ENCODE measurements at regions not wholly inside any gene's neighbourhood (a gene's known extent, or its start where the extent isn't known, plus 50 kb on each side); places are given as distances from the start of the nearest gene placed in this dataset.

DNA sequence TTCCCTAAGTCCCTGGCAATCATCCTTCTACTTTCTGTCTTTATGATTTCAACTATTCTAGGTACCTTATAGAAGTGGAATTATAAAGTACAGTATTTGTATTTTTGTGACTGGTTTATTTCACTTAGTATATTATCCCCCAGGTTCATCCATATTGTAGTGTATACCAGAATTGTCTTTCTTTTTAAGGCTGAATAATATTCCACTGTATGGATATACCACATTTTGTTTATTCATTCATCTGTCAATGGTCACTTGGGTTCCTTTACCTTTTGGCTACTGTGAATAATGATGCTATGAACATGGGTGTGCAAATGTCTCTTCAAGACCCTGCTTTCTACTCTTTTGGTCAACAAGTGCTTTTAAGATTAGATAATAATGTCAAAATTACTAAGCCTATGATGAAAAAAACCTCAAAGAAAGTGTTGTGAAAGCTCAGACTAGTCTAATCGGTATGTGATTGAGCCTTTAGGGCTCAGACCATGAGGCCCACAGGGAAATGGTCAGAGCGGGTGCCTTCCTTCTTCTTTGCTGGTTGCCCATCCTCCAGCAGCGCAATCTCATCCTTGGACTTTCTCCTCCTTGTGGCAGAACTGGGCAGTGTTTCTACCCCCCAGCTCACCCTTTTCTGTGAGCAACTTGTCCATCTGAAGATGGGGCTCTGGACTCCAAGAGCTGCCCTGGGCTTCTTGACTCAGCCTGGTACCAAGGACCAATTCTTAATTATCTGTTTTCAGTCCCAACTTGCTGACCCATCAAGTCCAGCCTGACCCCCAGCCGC is 105.4 kb downstream of the TTC8 start:
- no peaks in the 10 kb centered on the region for H3K4me1 ChIP-seq (ENCODE audit: insufficient read depth, low read length)
- H3K9ac ChIP-seq (ENCODE audit: low read depth, low read length), result no peak overlapping the region
- no peaks in the 10 kb centered on the region for H3K36me3 ChIP-seq (ENCODE audit: insufficient read depth, low read length)

DNA sequence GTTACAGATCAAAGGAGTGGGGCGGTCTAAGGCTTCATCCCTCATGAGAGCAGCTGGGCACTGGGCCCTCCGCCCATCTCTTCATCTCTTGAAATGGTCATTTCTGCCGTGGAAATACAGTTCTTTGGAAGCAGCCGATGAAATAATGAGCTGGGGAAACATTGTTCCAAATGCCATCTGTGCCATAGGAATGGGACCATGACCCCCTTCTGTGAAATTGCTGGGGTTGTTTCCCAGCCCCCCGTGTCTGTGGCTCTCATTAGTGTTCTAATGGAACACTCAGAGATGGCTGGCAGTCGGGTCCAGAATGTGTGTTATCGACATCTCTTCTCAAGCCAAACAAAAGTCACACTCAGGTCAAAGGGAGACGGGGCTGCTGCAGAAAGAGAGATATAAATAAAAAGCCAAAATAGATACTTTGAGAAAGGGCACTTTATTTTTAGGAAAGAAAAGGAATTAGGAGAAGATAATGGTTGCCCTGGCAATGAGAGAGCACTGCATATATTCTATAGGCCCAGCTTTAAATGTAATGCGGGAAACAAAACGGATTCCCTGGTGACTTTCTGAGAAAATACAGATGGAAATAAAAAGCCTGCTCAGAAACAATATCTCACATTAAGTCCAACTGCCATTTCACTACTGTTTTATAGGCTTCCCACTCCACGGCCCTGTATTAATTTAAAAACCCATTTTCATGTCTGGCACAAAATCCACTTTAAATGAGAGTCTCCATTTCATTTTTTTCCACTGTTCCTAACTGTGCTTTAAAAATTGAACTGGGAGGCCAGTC is 107.1 kb downstream of the TTC8 start:
- no peaks in the 10 kb centered on the region for H3K9me3 ChIP-seq (ENCODE audit: control insufficient read depth, insufficient read depth, low read length)

More for the DNA sequence above, 105.4 kb downstream of the TTC8 start:
- no peaks in the 10 kb centered on the region for H3K9me3 ChIP-seq (ENCODE audit: control insufficient read depth, insufficient read depth, low read length)

DNA sequence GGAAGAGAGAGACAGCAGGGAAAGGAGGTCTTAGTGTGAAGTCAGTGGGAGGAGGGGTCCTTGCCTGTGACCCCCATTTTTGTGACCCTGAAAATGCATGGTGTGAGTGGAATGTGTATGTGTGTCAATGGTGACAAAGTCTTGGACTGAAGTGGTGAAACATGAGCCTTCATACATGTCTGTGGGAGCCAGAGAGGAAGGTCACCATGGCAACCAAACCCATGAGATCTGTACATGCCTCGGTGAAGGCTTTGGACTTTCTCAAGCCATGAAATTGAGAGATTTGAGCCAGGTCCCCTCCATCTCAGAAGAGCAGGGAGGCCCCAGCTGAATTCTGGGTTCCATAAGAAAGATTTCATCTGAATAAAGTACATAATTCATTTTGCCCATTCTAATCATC is 108.7 kb downstream of the TTC8 start:
- Histone ChIP-seq H3K4me1 (ENCODE audit: insufficient read depth, low read length) (no peaks in the 10 kb centered on the region), H3K36me3 (ENCODE audit: insufficient read depth, low read length) (no peaks in the 10 kb centered on the region), H3K9ac (ENCODE audit: low read depth, low read length) (no peak overlapping the region), H3K9me3 (ENCODE audit: control insufficient read depth, insufficient read depth, low read length) (no peaks in the 10 kb centered on the region)

More for the DNA sequence above, 107.1 kb downstream of the TTC8 start:
- Histone ChIP-seq H3K4me1 (ENCODE audit: insufficient read depth, low read length) (no peaks in the 10 kb centered on the region), H3K36me3 (ENCODE audit: insufficient read depth, low read length) (no peaks in the 10 kb centered on the region), H3K9ac (ENCODE audit: low read depth, low read length) (no peak overlapping the region)

DNA sequence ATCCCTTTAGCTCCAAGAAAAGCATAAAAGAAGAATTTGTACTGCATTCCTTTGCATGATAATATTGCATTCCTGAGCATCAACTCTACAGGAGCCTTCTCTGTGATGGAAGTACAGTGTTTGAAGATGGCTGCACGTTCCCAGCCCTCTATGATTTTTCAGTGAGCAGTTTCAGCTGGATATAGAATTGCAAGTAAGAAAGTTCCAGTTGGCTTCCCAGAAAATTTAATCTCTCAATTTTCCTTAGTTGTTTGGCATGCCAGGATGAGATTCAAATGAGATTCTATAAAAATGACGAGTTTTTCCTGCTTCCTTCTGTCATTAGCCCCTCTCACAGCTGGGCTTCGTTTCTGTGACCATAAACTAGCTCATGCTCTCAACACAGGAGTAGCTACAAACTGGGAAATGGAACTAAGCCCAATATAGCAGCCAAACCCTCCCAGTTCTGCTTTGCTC is 109.9 kb downstream of the TTC8 start:
- Histone ChIP-seq H3K36me3 (ENCODE audit: insufficient read depth, low read length) (no peaks in the 10 kb centered on the region), H3K4me1 (ENCODE audit: insufficient read depth, low read length) (no peaks in the 10 kb centered on the region), H3K9me3 (ENCODE audit: control insufficient read depth, insufficient read depth, low read length) (no peaks in the 10 kb centered on the region), H3K9ac (ENCODE audit: low read depth, low read length) (no peak overlapping the region)

DNA sequence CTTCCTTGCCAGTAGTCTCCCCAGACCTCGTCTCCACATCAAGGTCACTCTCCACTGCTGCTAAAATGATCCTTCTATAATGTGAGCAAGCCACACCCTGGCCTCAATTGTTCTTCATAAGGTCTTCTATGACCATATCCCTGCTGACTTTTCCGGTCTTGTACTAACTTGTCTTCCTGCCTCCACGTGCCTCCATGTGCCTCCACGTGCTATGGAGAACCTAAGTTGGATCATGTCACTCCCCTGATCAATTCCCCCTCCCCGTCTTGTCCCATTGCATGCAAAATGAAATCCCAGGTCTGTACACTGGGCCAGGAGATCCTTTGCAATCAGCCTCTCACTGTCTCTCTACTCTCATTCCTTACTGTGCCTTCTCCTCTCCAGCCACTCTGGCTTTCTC is 110.6 kb downstream of the TTC8 start:
- Histone ChIP-seq H3K9me3 (ENCODE audit: control insufficient read depth, insufficient read depth, low read length) (no peaks in the 10 kb centered on the region), H3K4me1 (ENCODE audit: insufficient read depth, low read length) (no peaks in the 10 kb centered on the region), H3K36me3 (ENCODE audit: insufficient read depth, low read length) (no peaks in the 10 kb centered on the region), H3K9ac (ENCODE audit: low read depth, low read length) (no peak overlapping the region)

DNA sequence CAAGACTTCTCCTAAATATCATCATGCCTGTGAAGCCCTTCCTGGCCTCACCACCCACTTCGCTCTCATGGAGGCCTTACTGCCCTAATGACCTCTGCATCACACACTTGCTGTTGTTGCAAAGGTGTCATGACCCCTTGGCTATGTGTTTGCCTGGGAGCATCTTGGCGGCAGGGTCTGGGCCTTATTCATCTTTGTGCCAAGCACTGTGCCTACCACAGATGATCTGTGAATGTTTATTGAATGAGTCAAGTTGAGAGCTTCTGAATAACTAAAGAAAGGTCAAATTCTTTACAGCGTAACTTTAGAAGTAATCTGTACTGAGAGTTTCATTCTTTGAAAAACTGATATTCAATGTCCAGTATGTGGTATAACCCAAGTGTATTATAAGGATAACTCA is 113.3 kb downstream of the TTC8 start:
- H3K36me3 ChIP-seq (ENCODE audit: insufficient read depth, low read length), result no peaks in the 10 kb centered on the region
- H3K9ac ChIP-seq (ENCODE audit: low read depth, low read length), result no peak overlapping the region
- no peaks in the 10 kb centered on the region for H3K4me1 ChIP-seq (ENCODE audit: insufficient read depth, low read length)
- no peaks in the 10 kb centered on the region for H3K9me3 ChIP-seq (ENCODE audit: control insufficient read depth, insufficient read depth, low read length)

DNA sequence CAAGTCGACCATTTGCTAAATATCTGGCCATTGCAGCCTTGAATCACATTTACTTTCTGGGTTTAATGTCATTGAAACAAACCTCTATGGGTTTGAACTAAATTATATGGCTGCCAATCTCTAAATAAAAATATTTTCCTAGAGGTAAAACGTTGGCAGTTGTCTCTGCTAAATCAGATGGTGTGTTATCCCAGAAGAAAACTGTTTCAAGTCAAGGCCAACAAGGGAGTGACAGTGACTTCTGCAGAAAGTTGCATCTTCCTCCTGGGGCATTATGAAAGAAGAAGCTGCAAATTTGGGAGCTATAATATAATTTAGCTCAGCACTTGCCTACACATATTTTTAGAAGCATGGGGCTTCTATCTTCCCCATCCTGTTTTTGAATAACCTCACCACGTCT is 116.2 kb downstream of the TTC8 start:
- H3K36me3 ChIP-seq (ENCODE audit: insufficient read depth, low read length), result no peaks in the 10 kb centered on the region
- H3K9ac ChIP-seq (ENCODE audit: low read depth, low read length), result no peak overlapping the region
- no peaks in the 10 kb centered on the region for H3K9me3 ChIP-seq (ENCODE audit: control insufficient read depth, insufficient read depth, low read length)
- H3K4me1 ChIP-seq (ENCODE audit: insufficient read depth, low read length), result no peaks in the 10 kb centered on the region

DNA sequence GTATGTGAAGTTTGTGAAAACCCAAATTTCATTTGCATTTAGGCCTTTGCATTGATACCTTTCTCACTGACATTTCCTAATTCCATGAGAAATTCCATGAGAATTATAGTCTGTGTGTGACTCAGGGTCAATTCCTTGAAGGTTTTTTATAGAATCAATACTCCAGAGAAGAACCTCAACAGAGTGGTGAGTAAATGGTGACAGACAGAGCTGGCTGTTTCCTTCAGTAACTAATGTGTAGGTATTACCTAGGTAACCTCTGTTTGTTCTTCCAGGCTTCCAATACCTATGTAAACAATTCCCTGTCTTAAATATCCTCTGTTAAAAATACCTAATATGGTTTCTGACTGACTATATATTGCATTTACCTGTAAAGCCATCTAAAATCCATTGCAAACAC is 117.0 kb downstream of the TTC8 start:
- Histone ChIP-seq H3K9me3 (ENCODE audit: control insufficient read depth, insufficient read depth, low read length) (no peaks in the 10 kb centered on the region), H3K9ac (ENCODE audit: low read depth, low read length) (no peak overlapping the region), H3K4me1 (ENCODE audit: insufficient read depth, low read length) (no peaks in the 10 kb centered on the region), H3K36me3 (ENCODE audit: insufficient read depth, low read length) (no peaks in the 10 kb centered on the region)

DNA sequence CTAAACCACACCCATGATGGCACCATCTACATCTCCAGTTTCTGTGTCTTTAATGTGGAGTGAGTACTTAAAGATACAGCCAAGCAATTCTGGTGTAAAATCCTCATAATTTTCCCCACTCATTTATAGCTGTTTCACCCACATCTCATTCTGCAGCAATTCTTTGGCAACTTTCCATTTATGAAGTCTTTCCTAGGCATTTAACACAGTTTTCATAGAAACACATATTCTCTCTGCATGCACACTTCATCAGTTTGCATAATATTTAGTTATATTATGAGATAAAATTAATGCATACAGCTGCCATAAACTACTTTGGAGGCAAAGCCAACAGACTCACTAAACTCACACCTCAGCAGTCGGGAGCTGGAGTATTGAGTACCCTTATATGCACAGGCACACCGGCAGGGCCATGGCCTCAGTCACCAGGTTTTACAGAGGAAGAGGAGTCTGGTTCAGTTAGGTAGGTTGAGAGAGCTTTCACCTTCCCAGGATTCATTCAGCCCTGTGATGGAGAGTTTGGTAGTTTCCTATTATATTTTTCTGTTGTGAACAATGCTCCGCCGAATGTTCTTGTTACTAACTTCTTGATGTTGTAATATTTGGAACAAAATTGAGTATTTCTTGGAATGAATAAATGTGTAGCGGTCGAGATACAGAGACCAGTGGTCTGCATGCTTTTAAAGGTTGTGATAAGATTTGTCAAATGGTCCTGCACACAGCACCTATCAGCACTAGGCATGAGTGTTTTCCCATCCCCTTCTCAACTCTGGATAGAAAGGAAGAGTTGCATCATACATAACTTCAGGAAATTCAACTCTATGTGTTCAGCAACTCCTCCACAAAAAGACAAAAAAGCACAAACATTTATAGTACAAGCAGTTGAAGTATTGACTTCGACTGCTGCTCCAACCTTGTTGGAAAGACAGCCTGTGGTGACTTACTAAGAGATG is 123.5 kb downstream of the TTC8 start:
- H3K9ac ChIP-seq (ENCODE audit: low read depth, low read length), result no peak overlapping the region
- no peaks in the 10 kb centered on the region for H3K4me1 ChIP-seq (ENCODE audit: insufficient read depth, low read length)
- H3K36me3 ChIP-seq (ENCODE audit: insufficient read depth, low read length), result no peaks in the 10 kb centered on the region
- H3K9me3 ChIP-seq (ENCODE audit: control insufficient read depth, insufficient read depth, low read length), result peaks cover 12% of the 10 kb centered on the region

DNA sequence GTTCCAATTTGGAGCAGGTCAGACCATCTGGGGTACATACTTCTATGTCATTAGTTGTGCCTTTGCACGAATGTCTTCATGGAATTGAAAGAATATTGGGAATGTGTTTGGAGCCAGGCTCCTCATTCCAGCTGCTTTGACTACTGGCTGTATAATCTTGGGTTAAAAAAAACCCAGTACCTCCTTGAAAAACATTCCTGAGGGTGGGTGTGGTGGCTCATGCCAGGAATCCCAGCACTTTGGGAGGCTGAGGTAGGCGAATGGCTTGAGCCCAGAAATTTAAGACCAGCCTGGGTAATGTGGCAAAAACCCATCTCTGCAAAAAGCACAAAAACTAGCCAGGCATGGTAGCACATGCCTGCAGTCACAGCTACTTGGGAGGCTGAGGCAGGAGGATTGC is 125.6 kb downstream of the TTC8 start:
- Histone ChIP-seq H3K36me3 (ENCODE audit: insufficient read depth, low read length) (no peaks in the 10 kb centered on the region), H3K9me3 (ENCODE audit: control insufficient read depth, insufficient read depth, low read length) (peaks cover 15% of the 10 kb centered on the region), H3K4me1 (ENCODE audit: insufficient read depth, low read length) (no peaks in the 10 kb centered on the region), H3K9ac (ENCODE audit: low read depth, low read length) (no peak overlapping the region)

DNA sequence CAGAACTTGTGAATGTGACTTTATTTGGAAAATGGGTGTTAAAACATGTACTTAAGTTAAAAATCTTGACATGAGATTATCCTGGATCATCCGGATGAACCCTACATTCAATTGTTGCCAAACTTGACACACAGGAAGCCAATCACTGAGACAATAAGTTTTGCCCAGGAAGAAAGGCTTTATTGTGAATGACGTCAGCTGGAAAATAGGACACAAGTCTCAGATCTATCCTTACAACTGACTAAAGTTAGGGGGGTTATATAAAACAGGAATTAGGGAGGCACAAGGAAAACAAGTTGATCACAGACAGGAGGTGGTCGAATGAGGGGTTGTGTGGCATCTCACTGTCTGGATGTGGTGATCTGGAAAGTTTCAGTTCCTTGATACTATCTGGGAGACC is 126.9 kb downstream of the TTC8 start:
- Histone ChIP-seq H3K9ac (ENCODE audit: low read depth, low read length) (no peak overlapping the region), H3K36me3 (ENCODE audit: insufficient read depth, low read length) (no peaks in the 10 kb centered on the region), H3K4me1 (ENCODE audit: insufficient read depth, low read length) (no peaks in the 10 kb centered on the region), H3K9me3 (ENCODE audit: control insufficient read depth, insufficient read depth, low read length) (peaks cover 15% of the 10 kb centered on the region)

DNA sequence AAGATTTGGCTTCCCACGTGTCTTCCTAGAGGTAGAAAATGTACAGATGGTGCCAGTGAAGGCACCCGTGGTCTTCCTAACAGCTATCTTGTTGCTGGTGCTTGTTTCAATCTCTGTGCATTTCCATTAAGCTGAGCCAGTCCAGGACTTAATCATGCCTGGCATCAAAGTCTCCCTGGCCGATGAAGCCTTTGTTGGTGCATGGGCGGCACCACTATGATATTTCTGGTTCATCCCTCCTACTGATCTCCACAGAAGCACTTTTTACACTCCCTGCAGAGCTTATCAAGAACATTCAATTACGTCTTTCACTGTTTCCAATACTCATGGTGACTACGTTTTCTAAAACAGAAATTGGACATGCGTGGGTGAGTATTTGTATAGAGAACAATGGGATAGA is 128.4 kb downstream of the TTC8 start:
- Histone ChIP-seq H3K9ac (ENCODE audit: low read depth, low read length) (no peak overlapping the region), H3K4me1 (ENCODE audit: insufficient read depth, low read length) (no peaks in the 10 kb centered on the region), H3K36me3 (ENCODE audit: insufficient read depth, low read length) (no peaks in the 10 kb centered on the region), H3K9me3 (ENCODE audit: control insufficient read depth, insufficient read depth, low read length) (peaks cover 15% of the 10 kb centered on the region)

DNA sequence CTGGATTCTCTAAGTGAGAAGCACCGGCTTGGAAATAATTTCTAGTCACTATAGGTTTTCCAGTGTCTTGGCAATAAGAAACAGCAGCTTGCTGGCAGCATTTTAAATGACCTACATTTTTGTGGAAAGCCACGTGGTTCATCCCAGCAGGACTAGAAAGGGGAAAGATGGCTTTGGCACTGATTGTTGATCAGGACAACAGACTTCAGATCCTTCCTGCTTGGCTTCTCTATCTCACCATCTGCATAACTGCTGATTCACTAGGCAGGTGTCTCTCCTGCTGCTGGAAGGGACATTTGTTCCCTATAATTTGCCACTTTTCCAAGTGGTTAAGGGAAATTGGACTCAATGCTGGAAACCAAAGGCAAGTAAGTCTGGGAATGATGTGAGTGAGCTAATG is 131.0 kb downstream of the TTC8 start:
- Histone ChIP-seq H3K9me3 (ENCODE audit: control insufficient read depth, insufficient read depth, low read length) (peaks cover 15% of the 10 kb centered on the region), H3K9ac (ENCODE audit: low read depth, low read length) (no peak overlapping the region), H3K36me3 (ENCODE audit: insufficient read depth, low read length) (no peaks in the 10 kb centered on the region), H3K4me1 (ENCODE audit: insufficient read depth, low read length) (no peaks in the 10 kb centered on the region)

DNA sequence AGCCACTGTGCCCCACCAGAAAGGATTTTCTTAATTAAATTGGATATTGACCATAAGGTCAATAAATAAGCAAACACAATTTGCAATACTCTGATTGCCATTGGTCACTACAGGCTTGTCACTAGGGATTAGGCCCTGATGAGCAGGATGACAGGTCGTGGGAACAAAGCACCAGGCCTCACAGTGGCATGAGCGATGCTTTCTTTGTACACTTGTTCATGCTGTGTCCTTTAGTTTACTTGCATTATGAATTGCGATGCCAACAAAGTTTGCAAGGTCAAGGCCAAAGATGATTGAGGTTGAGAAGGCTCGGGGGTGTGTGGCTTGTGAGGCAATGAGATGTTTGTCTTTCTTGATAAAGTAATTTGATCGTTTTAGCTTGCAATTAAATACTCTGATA is 136.0 kb downstream of the TTC8 start:
- Histone ChIP-seq H3K9ac (ENCODE audit: low read depth, low read length) (no peak overlapping the region), H3K9me3 (ENCODE audit: control insufficient read depth, insufficient read depth, low read length) (no peaks in the 10 kb centered on the region), H3K36me3 (ENCODE audit: insufficient read depth, low read length) (no peaks in the 10 kb centered on the region), H3K4me1 (ENCODE audit: insufficient read depth, low read length) (no peaks in the 10 kb centered on the region)

Data from ES-I3 (cell line).